ENCODE measurements at regions not wholly inside any gene's neighbourhood (a gene's known extent, or its start where the extent isn't known, plus 50 kb on each side); places are given as distances from the start of the nearest gene placed in this dataset.

DNA sequence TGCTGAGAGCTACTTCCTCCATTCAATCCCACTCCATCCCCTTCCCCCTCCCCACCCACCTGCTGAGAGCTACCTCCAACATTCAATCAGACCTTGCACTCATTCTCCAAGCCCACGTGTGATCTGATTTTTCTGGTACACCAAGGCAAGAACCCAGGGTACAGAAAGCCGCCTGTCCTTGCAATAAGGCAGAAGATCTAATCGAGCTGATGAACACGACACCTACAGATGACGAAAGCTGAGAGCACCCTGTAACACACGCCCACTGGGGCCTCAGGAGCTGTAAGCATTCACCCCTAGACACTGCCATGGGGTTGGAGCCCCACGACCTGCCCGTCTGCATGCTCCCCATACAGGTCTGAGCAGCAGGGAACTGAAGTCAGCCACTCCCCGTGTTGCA, 58.3 kb downstream of the TRIML1 start:
- TF ChIP-seq GATA2 (IDR thresholded peaks at IDR 0.05; ENCODE audit: low read depth, low read length) (no peak), GATA3 (IDR thresholded peaks at IDR 0.05; ENCODE audit: low read depth, low read length) (no peak)

DNA sequence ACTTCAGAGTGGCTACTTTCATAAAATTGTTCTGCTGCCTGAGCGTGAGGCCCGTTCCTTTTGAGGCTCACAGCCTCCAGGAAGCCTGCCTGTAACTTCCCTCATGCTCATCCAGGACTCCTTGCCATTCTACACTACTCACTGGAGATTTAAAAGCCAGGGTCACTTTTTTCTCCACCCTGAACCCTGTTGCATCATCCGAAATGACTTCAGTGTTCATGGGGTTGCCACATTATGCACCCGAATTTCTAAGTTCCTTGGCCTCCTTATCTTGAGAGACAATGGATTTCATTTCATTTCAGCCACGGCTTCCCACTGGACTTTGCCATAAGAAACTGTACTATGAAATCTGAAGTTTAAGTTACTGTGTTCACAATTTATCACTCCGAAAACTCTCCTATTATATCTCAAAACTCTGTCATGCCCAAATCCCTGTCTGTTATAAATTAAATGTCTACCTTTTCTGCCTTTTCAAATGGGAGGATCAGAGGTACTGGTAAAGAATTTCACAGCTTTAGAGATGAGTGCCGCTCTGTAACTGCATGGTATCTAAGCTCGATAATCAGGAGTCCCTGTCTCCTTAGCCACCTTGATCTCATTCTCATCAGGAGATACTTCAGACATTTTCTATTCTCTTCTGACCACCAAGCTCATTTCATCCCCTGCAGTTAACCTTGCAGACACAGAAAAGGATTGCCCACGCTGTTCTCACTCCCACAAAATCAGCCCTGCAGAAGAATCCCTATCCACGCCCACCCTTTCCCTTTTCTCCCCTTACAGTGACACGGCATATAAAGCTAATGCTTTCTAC, 59.9 kb downstream of the TRIML1 start:
- TF ChIP-seq GATA2 (IDR thresholded peaks at IDR 0.05; ENCODE audit: low read depth, low read length) = no peak
- no peak for TF ChIP-seq GATA3 (IDR thresholded peaks at IDR 0.05; ENCODE audit: low read depth, low read length)

- TF ChIP-seq GATA3 (IDR thresholded peaks at IDR 0.05; ENCODE audit: low read depth, low read length) (no peak), GATA2 (IDR thresholded peaks at IDR 0.05; ENCODE audit: low read depth, low read length) (no peak)
Measured at GRCh38 chr4:188201851-188202250, 62.6 kb downstream of the TRIML1 start.

DNA sequence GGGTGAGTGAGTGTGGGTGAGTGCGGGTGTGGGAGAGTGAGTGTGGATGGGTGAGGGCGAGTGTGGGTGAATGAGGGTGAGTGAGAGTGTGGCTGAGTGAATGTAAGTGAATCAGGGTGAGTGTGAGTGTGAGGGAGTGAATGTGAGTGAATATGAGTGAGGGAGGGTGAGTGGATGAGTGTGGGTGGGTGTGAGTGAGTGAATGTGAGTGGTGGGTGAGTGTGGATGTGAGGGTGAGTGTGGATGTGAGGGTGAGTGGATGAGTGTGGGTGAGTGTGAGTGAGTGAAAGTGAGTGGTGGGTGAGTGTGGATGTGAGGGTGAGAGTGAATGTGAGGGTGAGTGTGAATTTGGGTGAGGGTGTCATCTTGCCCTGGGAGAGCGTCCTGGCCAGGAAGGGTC, 67.5 kb downstream of the TRIML1 start:
- TF ChIP-seq GATA2 (IDR thresholded peaks at IDR 0.05; ENCODE audit: low read depth, low read length) (no peak), GATA3 (IDR thresholded peaks at IDR 0.05; ENCODE audit: low read depth, low read length) (no peak)

DNA sequence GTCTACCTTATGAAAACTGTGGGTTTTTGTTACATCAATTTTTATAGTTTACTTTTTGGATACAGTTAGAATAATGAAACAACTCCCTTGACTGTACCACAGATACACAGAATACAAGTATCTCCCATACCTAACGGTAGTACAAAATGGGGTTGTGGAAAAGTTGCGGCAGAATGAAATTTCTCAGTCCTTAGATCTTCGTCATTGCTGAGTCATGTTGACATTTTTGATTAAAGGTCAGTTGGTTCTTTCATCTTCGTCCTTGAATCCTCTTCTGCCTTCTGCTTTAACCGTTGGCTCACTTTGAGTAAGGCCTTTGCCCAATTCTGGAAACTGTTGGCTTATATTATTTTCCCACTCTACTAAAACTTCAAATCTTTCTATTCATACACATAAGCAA, 75.6 kb downstream of the TRIML1 start:
- no peak for TF ChIP-seq GATA3 (IDR thresholded peaks at IDR 0.05; ENCODE audit: low read depth, low read length)
- no peak for TF ChIP-seq GATA2 (IDR thresholded peaks at IDR 0.05; ENCODE audit: low read depth, low read length)

DNA sequence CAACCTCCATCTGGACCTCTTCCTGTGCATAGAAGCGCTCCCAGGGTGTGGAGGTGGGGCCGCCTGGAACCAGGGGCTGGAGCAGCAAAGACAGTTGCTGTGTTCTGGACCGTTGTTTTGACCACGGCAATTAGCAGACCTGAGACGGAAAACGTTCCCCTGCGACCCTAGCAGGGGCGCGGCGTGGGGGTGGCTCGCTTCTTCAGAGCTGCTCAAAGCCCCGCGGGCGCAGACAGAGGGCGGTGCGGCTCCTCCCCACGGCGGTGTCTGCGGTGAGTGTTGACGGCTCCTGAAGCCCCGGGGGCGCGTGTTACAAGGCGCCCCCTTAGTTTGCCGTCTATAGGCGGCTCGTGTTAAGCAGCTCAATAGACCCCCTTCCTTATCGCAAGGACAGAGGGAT, 79.2 kb downstream of the TRIML1 start:
- TF ChIP-seq GATA3 (IDR thresholded peaks at IDR 0.05; ENCODE audit: low read depth, low read length) = no peak
- no peak for TF ChIP-seq GATA2 (IDR thresholded peaks at IDR 0.05; ENCODE audit: low read depth, low read length)

DNA sequence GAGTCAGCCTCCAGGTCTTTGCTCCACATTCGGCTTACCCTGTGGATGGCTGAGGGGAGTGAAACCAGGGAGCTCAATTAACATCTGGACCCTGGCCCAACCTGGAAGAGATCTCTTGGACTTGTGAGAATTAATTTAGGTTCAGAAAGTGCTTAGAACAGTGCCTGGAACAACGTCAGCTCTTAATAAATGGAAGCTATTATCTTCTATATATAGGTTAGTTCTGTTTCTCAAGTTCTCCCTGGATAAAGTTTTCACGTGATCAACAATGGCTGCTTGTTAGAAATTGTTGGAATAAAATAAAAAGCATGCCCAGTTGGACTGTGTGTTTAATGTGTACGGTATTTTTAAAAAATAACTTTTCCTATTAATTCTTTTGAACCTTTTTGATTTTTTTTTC, 80.8 kb downstream of the TRIML1 start:
- TF ChIP-seq GATA3 (IDR thresholded peaks at IDR 0.05; ENCODE audit: low read depth, low read length) (no peak), GATA2 (IDR thresholded peaks at IDR 0.05; ENCODE audit: low read depth, low read length) (no peak)

GRCh38 chr4:188221090-188221489, 81.8 kb downstream of the TRIML1 start:
- TF ChIP-seq GATA2 (IDR thresholded peaks at IDR 0.05; ENCODE audit: low read depth, low read length) (no peak), GATA3 (IDR thresholded peaks at IDR 0.05; ENCODE audit: low read depth, low read length) (no peak)

GRCh38 chr4:188228279-188228678, 89.0 kb downstream of the TRIML1 start:
- TF ChIP-seq GATA2 (IDR thresholded peaks at IDR 0.05; ENCODE audit: low read depth, low read length) = no peak
- TF ChIP-seq GATA3 (IDR thresholded peaks at IDR 0.05; ENCODE audit: low read depth, low read length) = no peak

GRCh38 chr4:188232428-188232827, 93.2 kb downstream of the TRIML1 start:
- no peak for TF ChIP-seq GATA2 (IDR thresholded peaks at IDR 0.05; ENCODE audit: low read depth, low read length)

DNA sequence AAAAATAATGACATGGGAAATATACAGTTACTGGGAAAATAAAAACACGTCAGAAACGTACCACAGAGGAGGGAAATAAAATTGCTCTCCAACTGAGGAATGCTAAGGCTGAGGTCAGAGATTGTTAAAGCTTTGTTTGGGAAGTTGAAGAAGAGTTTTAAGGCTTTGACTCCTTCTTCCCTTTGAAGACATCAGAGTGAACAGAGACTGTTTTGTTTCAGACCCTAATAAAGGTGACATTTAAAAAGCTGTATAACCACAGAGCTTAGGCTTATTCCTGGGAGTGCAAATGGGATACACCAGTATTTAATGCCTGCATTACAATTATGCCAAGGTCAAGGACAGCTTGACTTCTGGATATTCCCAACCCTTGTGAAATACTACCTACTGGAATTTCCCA, 102.8 kb downstream of the TRIML1 start:
- TF ChIP-seq GATA3 (IDR thresholded peaks at IDR 0.05; ENCODE audit: low read depth, low read length) (no peak), GATA2 (IDR thresholded peaks at IDR 0.05; ENCODE audit: low read depth, low read length) (no peak)

- no peak for TF ChIP-seq GATA2 (IDR thresholded peaks at IDR 0.05; ENCODE audit: low read depth, low read length)
- TF ChIP-seq GATA3 (IDR thresholded peaks at IDR 0.05; ENCODE audit: low read depth, low read length) = no peak
Measured at GRCh38 chr4:188245651-188246050, 106.4 kb downstream of the TRIML1 start.

DNA sequence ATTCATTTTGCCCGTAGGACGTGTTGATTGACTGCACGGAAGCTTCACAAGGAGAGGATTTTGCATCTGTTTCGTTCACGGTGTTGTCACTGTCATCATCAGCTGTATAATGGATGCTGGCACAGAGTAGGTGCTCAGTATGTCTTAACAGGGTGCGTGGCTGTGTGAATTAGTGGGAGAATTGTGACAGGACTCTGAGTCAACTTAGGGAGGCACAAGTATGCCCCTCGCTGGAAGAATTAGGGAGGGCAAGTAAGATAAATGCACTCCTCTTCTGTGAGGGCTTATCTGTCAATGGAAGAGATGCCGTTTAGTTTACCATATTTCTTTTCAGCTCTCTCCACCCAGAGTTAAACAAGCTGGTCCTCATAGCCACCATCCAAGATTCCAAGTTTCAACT, 107.2 kb downstream of the TRIML1 start:
- TF ChIP-seq GATA2 (IDR thresholded peaks at IDR 0.05; ENCODE audit: low read depth, low read length) (no peak), GATA3 (IDR thresholded peaks at IDR 0.05; ENCODE audit: low read depth, low read length) (no peak)

DNA sequence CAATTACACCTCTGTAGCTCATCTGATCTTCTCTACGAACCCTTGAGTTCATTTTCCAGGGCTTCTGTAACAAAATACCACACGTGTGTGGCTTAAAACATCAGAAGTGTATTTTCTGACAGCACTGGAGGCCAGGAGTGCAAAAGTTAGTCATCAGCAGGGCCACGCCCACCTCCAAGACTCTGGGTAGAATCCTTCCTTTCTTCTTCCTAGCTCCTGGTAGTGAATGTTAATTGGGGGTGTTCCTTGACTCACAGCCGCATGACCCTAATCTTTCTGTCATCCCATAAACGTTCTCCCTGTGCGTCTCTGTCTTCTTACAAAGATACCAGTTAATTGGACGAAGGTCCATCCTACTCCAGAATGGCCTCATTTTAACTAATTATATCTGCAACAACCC, 115.0 kb downstream of the TRIML1 start:
- TF ChIP-seq GATA3 (IDR thresholded peaks at IDR 0.05; ENCODE audit: low read depth, low read length) = no peak
- TF ChIP-seq GATA2 (IDR thresholded peaks at IDR 0.05; ENCODE audit: low read depth, low read length) = no peak

DNA sequence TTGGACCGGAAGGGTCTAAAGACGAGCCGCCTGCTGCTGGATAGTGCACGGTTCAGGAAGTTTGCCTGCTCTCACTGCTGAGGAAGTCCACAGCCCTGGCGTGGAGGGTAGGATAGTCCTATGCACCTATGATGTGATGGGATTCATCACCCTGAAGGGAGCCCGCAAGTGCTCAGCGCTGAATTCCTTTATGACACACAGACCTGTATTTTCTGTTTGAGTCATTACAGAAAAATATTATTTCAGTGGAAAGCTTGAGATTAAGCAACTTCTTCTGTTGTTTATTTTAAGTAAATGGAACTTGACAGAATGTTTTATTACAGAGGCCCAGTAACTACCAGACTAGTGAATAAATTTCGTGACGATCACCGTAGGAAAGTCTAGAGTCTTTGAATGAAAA, 123.2 kb downstream of the TRIML1 start:
- TF ChIP-seq GATA3 (IDR thresholded peaks at IDR 0.05; ENCODE audit: low read depth, low read length) (no peak), GATA2 (IDR thresholded peaks at IDR 0.05; ENCODE audit: low read depth, low read length) (no peak)

- no peak for TF ChIP-seq GATA3 (IDR thresholded peaks at IDR 0.05; ENCODE audit: low read depth, low read length)
- TF ChIP-seq GATA2 (IDR thresholded peaks at IDR 0.05; ENCODE audit: low read depth, low read length) = no peak
Measured at GRCh38 chr4:188263321-188263720, 124.1 kb downstream of the TRIML1 start.

Measured in SH-SY5Y (cell line).